Globus pallidus (tissue), 1 donor: ENCODE measurements at regions not wholly inside any gene's neighbourhood (a gene's known extent, or its start where the extent isn't known, plus 50 kb on each side); places are given as distances from the start of the nearest gene placed in this dataset.
"Not testable (repeated sequence)": the region's sequence is repeated elsewhere in the genome, so short reads cannot be mapped to it uniquely, and the experiment has no call there.

Experiments used
- DNase-seq: peaks from one replicate; pipeline ENCODE4 v3.0.0-alpha.2; 2015; ENCODE audit warnings: low spot score

DNA sequence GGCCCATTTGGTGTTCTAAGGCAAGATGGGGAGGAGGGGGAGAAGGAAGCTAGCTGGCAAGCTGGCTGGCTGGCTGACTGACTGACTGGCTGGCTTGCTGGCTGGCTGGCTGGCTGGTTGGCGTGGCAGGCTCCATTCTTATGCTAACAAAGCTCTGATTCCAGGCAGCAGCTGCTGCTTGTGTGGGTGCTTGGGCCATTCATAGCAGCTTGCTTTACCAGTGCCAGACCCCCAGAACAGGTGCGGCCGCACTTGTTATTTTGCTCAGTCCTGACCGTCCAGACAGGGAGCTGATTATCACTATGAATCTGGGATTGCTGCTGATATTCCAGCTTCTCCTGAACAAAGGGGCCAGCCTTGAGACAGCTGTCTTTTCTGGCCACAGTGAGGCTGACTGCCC lies 131.2 kb upstream of the PAK3 start:
- DNase-seq: peak; percentile 42

DNA sequence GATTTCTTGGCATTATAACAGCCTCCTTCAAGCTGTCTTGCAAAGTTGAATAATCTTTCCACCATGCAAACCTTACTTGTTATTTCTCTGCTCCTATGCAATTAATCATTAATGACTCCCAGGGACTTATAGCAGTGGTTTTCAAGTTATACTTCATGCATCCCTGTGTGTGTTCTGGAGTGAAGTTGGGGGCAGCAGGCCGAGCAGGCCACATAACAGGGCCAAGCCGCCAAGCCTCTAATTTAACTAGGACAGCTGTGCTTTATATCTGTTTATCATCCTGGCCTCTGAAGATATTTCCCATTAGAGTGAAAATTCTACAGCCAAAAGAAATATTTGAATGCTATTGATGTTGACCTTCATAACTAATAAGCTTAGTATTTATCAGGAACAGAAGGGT lies 133.5 kb upstream of the PAK3 start:
- DNase-seq: no peak

DNA sequence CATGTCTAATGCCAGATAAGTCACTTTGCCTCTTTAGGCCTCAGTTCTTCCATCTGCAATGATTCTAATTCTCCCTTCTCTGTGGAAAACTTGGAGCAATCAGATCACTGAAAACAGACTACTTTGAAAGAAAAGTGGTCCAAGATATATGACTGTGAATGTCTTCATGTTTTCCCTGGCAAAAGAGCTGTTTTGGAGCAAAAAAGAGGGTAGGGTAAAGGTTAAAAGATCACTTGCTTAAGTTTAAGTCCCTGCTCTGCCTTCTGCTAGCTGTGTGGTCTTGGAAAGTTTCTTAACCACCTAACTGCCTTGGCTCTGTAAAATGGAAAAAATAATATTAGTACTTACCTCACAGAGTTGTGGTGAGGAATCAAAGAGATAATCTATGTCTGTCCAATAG lies 140.3 kb upstream of the PAK3 start:
- DNase-seq: no peak

DNA sequence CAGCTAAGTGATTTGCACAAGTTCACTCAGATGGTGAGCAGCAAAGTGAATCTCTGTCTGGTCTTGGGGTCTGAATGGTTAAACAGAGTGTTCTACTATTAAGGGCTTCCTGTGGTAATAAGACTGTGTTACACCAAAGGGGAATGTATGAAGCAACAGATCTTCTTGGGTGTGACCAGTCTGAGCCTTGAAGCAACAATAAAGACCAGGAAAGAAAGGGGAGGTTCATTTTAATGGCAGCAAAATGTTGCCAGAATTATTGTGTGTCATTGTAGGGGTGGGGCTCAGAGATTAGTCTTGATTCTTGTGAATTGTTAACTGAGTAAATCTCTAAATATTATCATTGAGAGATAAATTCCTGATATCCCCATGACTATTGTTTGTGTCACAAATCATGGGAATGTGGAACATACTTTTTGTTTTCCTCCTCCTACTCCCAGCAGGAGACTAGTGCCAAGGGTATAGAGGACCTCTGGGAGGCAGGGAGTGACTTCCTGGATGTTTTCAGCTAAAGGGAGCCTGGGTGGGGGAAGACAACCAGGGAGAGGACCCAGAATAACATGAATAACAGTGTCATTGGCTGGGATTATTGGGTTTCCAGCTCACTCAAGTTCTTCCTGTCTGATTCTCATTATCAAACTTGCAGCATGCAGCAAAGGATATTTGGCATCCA lies 141.4 kb upstream of the PAK3 start:
- no peak for DNase-seq

DNA sequence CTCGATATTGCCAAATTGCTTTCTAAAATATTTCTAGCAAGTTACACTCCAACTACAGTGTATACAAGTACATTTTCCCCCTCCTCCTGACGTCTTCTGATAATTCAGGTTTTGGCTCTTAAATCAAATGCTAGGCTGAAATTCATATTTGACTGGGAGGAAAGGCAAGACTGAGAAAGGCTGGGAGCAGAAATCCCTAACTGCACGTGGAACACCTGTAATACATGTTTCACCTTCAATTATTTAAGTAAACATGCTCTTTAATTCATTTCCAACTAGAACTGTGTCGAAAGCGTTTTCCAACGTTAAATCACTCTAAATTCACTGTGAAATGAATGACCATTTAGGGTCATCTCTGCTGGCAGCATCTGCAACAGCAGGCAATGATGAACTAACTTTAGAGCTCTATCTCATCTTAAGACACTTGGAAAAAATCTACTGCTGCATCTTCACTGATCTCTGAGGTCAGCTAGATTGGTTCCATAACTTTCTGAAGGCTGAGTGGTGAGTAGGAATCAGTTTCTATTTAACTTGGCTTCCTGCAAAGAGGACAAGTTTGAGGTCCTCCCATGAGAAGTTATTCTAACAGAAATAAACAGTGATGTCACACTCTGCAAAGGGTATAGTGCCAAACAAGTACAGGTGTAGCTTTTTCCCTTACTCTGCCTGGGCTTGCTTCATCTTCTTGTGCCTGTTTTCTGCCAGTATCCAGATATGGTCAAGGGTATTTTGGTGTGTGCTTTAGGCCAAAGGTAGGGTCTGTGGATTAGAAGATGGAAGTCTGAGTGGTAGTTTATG lies 144.3 kb upstream of the PAK3 start:
- DNase-seq: no peak

DNA sequence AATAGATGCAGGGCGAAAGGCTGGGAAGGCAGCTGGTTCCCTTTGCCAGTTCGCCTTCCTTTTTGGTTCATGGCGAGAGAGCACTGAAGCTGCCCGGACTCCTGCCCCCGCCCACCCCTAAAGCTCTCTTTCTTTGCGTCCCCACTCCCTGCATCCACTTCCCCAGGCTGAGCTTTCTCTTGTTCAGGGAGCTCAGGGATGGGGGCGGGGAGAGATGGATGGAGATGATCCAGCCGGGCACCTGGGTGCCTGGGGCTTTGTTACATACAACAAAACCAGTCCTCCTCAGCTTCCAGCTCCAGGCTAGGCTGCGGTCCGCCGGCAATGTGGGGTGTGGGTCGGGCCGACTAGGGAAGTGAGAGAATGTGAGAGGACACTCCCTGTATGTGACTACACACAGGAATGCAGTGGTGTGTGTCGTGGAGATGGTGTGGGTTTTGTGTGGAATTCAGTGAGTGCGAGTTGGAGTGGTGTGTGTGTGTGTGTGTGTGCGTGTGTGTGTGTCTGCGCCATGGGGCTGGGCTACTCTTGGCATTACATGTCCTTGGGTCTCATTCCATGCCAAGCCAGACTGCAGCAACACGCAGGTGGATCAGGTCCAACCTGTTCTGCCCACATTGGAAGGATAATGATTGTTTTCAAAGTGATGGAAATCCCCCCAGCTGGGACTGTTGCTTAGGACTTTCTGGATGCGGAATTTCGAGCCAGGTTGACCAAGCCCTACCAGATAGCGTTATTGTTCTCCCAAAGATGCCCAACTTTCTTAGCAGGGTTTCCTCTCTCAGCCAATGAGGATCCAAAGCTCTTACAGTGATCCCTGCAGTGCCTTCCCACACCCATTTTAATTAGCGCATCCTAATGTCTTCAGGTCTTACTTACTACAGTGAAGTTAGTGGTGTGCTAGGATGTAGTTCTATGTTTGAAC lies 149.4 kb upstream of the CHRDL1 start:
- no peak for DNase-seq

DNA sequence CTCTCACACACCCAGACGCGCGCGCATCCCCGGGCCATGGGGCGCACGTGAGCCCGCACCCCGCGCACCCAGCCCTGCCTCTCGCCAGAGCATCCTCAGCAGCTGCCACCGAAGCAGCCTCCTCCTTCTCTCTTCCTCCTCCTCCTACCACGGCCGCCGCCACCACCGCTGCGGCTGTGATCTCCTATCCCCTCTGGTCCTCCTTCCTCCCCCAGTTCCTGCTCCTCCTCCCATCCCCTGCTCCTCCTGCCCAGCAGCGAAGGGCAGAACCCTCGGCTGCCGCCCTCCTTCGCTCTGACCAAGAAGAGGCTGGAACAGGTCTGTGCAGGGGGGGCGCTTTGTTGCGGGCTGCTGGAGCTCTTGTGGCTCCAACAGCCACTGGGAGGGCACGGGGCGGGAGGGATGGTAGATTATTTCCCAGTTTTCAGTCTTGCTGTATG lies 148.7 kb upstream of the CHRDL1 start:
- no peak for DNase-seq

DNA sequence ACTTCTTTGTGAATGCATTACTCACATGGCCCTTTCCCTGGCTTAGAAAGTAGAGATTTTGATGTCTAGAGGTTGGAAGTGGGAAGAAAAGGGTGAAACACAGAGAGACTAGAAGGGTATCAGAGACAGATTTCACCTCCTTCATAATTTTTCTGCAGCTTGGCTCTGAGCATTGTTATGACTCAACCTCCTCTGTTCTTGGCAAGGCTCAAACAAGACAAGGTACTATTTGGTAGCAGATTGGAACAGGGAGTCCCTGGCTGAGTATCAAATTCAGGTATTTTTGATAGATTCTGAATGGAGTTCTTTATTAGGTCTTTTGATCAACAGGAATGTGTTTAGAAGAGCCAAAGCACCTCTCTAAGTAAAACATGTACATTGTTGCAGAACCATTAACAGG lies 146.3 kb upstream of the CHRDL1 start:
- DNase-seq: no peak

DNA sequence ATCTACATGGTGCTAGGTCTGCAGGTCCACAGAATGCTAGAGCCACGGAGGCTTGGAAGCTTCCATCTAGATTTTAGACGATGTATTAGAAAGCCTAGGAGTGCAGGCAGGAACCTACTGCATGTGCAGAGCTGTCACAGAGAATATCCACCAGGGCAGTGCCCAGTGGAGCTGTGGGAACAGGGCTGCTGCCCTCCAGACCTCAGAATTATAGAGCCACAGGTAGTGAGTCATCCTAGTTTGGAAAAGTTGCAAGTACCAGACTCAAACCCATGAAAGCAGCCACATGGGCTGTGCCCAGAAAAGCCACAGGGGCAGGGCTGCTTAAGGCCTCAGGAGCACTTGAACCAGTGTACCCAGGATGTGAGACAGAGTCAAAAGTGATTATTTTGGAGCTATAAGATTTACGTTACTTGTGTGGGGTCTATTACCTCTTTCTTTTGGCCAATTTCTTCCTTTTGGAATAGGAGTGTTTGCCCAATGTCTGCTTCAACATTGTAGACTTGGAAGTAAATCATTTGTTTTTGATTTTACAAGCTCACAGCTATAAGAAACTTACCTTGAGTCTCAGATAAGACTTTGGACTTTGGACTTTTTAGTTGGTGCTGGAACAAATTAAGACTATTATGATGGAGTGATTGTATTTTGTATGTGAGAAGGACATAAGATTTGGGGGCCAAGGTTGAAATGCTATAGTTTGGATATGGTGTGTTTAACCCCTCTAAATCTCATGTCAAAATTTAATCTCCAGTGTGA lies 143.5 kb upstream of the CHRDL1 start:
- DNase-seq: no peak

DNA sequence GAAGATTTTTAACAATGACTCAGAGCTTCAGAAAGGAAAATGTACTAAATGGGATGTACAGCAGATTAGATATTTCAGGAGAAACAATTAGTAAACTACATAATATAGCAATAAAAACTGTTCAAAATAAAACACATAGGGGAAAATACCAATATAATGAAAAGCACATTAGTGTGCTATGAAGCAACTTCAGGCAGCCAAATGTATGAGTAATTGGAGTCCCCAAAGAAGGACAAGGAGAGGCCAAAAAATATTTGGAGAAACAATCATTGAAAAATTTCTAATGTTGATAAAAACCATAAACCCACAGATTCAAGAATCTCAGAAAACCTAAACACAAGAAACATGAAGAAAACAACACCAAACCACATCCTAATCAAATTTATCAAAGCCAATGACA lies 129.3 kb upstream of the CHRDL1 start:
- no peak for DNase-seq

DNA sequence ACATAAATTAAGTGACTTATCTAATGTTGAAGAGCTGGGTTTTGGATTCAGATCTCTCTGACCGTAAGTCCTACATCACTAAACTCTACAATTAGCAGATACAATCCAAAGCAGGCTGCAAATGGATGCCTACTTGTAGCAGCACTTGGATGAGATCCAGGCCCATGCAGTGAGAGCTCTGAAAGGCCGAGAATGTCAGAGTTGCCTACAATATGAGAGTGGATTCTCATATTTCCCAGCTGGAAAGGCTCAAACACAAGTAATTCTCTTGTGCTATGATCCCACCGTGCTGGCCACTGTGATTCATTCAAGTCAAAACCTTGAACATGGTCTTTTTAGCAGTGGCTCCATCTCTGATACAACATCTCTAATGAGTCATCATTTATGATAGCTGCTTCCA lies 125.4 kb upstream of the CHRDL1 start:
- no peak for DNase-seq

DNA sequence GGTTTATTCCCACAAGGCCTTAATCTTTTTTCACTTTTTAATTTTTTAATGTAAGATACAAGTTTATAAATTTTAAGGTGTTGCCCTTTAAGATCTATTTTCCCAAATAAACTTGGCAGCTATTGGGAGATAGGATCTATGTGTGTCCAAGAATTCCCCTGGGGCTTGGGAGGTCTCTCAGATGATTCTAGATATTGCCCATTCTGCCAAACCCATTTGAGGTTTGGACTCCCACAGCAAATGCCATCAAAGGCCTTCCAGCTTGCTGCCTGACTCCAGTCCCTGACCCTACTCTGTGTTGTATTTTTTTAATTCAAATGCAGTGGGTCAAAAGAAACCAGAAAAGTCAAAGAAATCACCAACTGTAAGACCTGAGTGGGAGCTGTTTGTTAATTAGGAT lies 120.0 kb upstream of the CHRDL1 start:
- no peak for DNase-seq

DNA sequence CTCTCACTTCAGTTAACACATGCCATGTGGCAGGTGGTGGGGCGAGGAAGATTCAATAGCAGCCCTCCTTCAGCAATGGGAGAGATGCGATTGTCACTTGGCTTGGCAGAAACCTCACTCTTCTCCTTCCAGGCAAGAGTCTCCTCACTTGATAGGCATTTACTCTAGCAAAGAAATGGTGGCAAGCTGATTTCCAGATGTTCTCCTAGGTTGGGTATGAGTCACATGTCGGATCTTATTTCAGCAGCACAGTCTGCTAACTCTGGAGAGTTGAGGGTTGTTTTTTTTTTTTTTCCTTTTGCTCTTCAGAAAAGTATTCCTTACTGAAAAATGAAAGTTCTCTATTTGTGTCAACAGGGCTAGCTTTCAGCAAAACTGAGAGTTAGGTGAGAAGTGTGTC lies 119.5 kb upstream of the CHRDL1 start:
- DNase-seq: no peak

DNA sequence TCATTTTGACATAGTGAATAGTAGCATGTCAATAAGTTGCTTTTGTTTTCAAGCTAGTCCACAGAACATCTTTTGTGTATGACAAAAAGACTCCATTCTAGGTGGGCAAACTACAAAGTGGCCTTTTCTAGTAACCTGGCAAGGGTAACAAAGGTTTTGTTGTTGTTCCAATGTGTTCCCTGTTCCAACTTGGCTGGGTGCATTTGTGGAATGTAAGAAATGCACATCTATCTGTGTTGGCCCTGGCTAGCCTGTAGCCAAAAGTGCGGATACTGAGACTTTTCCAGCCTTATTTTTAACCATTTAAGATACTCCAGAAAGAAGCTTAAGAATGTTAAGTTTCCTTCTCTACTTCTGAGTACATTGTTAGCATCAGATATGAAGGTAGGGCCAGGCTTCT lies 118.7 kb upstream of the CHRDL1 start:
- DNase-seq: no peak

DNA sequence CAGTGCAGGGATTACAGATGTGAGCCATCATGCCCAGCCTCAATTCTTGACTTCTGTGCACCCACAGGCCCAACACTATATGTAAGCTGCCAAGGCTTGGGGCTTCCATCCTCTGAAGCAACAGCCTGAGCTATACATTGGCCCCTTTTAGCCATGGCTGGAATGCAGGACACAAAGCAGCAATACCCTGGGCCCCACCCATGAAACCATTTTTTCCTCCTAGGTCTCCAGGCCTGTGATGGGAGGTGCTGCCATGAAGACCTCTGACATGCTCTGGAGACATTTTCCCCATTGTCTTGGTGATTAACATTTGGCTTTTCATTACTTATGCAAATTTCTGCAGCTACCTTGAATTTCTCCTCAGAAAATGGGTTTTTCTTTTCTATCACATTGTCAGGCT lies 109.1 kb upstream of the CHRDL1 start:
- DNase-seq: not testable (repeated sequence)

DNA sequence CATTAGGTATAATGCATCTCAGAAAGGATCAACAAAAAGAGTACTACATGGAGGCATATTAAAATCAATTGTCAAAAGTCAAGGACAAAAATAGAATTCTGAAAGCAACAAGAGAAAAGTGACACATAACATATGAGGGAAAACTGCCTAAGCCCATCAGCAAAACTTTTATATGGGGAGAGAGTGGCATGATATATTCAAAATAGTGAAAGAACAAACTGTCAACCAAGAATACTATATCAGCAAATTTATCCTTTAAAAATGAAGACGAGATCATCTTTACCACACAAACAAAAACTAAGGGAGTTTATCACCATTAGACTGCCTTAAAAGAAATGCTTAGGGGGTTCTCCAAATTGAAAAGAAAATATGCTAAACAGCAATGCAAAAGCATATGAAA lies 86.4 kb upstream of the CHRDL1 start:
- DNase-seq: no peak

DNA sequence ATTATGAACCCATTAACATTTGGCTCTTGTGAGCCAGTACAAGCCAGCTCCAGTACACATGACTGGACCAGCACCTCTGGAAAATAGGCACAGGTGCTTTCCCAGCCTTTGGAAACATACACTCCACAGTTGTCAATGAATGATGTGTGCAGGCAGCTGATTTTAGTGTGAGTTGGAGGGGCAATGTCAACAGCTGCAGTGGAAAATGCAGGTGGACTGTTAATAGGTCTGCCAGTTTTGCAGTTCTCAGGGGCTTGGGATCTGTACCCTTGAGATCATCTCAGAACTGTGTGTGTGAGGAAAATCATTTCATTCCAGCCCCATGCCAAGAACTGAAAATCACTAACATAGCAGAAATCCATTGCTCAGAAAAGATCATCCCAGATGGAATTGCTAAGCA lies 81.7 kb upstream of the CHRDL1 start:
- DNase-seq: no peak

DNA sequence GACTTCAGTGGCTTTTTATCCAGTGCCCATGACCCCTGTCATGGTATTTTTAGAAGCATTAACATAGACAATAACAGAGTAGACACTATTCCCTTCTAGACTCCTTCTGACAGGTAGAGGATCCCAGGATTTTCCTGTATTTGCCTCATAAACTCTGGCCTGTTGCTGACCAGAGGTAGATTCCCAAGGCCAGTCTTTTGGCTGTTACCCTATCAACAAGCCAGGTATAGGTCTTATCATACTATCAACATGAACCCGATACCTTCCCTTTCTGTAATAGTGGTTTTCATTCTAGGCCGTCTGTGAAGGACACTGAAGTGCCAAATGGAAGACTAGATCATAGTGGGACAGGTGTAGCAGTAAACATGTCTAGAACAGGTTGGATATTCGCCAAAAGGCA lies 76.2 kb upstream of the CHRDL1 start:
- DNase-seq: no peak

DNA sequence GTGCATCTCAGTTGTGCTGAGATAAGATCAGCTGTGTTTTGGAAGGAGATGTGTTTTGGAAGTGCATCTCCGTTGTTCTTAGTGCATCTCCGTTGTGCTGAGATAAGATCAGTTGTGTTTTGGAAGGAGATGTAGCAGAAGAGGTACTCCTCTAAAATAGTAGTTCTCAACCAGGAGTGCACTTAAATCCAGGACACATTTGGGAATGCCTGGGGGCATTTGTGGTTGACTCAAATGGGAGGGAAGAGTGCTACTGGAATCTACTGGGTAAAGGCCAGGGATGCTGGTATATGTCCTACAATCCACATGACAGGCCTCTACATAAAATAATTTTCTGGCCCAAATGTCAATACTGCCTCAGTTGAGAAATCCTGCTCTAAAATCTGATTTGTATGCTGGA lies 70.8 kb upstream of the CHRDL1 start:
- DNase-seq: no peak

DNA sequence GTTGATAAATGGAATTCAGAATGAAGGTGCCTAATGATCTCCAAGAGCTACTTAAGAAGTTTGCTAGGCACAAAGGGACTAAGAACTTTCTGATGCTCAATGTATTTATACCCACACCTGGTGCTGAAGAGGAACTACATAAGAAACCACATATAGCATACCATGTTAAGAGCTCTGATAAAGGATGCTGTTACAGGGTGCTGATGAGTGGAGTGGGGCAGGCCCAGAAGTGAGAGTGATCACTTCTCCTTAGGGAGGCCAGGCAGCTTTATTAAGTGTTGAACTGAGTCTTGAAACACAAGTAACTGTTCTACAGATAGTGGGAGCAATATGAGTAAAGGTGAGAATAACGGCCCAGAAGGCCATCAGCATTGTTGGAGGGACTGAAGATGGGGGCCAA lies 68.3 kb upstream of the CHRDL1 start:
- DNase-seq: no peak

DNA sequence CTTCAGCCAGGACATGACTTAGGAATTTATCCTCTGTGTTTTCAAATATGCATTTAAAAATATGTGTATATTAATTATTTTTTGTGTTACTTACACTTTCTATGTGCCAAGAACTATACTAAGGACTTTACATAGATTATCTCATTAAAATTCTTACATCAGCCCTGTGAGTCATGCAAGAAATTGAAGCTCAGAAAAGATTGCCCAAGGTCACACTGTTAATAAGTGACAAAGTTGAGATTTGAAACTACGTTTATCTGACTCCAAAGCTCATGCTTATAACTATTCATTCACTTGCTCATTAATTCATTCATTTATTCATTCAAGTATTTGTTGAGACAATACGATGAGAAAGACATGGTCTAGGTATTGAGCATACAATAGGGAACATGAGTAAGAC lies 62.9 kb upstream of the CHRDL1 start:
- DNase-seq: no peak

DNA sequence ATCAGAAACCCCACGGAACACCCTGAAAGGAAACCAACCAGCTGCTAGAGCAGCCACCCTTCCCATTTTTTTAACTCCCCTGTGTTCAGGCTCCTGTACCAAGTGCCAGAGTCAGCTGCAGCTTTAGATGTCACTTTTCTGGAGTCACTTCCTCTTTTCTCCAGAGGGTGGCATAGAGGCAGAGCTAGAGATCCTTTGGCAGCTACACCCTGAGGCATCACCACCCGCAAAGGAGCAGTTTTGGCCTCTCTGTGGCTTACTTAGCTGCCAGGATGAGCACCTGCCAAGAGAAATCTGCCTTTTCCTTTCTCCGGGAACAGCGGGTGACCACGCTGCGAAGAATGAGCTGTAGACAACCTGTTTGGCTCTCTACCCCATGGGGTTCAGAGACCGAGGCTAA lies 58.0 kb upstream of the CHRDL1 start:
- peak; percentile 4 for DNase-seq
